ENCODE measurements at regions not wholly inside any gene's neighbourhood (a gene's known extent, or its start where the extent isn't known, plus 50 kb on each side); places are given as distances from the start of the nearest gene placed in this dataset.

- peaks cover 5% of the 10 kb centered on the region for H3K27me3 Mint-ChIP-seq (ENCODE audit: insufficient read depth, low read depth, poor library complexity)
- no peak for ATAC-seq
- no peak overlapping the region for H3K4me3 Mint-ChIP-seq
Measured at GRCh38 chr9:34826999-34827538, 117.1 kb upstream of the CCL21 start.

More at GRCh38 chr9:34826999-34827538, 117.1 kb upstream of the CCL21 start:
- H3K27me3 ChIP-seq (ENCODE audit: insufficient read depth): no peaks in the 10 kb centered on the region
- no peaks in the 10 kb centered on the region; the same call in 2 of the 3 replicates for H3K9me3 Mint-ChIP-seq
- H3K4me1 Mint-ChIP-seq: no peaks in the 10 kb centered on the region
- H3K36me3 Mint-ChIP-seq (ENCODE audit: low read depth): no peaks in the 10 kb centered on the region
- no peak overlapping the region for H3K4me3 ChIP-seq
- no peak for DNase-seq (ENCODE audit: low spot score)
- no peaks in the 10 kb centered on the region for H3K79me2 ChIP-seq (replicated peaks; ENCODE audit: insufficient read depth)
- H2AFZ ChIP-seq: no peak overlapping the region
- no peaks in the 10 kb centered on the region for H3F3A ChIP-seq (replicated peaks; ENCODE audit: low read depth)
- no peaks in the 10 kb centered on the region for H3K9me2 ChIP-seq (ENCODE audit: insufficient read depth)
- no peak for TF ChIP-seq POLR2AphosphoS5 (IDR thresholded peaks at IDR 0.05; ENCODE audit: low read depth)
- no peak for TF ChIP-seq ZNF462 (CRISPR knock-in tag; IDR thresholded peaks at IDR 0.05)
- no peak overlapping the region for H3K27ac Mint-ChIP-seq
- no peaks in the 10 kb centered on the region for H4K20me1 ChIP-seq (replicated peaks; ENCODE audit: insufficient read depth)
- H3K4me2 ChIP-seq: no peak overlapping the region
- H3K4me1 ChIP-seq (ENCODE audit: insufficient read depth): no peaks in the 10 kb centered on the region
- H3K27ac ChIP-seq (ENCODE audit: low read depth): no peak overlapping the region
- H3K36me3 ChIP-seq (ENCODE audit: insufficient read depth): no peaks in the 10 kb centered on the region
